CD14-positive monocyte (primary cell): ENCODE measurements at regions not wholly inside any gene's neighbourhood (a gene's known extent, or its start where the extent isn't known, plus 50 kb on each side); places are given as distances from the start of the nearest gene placed in this dataset.

Source experiments
- DNase-seq, 3 donors: peaks; one replicate each; pipeline ENCODE4 v3.0.0-alpha.2; 2011 to 2022
- H2AFZ ChIP-seq: 2 replicates; pipeline ENCODE4 v1.6.0; 2012; ENCODE audit warnings: mild to moderate bottlenecking, low read depth, low read length, inconsistent platforms; ENCODE audit not compliant: insufficient read depth, poor library complexity, severe bottlenecking
- H3K27ac ChIP-seq, 2 donors: 1 replicate in 1 of 2; 2 replicates in 1 of 2; pipeline ENCODE4 v1.5.1; 2012 to 2013; ENCODE audit warnings: low read length in 2 of 2, control low read depth in 1 of 2, inconsistent platforms in 1 of 2, low read depth in 1 of 2, mild to moderate bottlenecking in 1 of 2
- H3K27me3 ChIP-seq, 2 donors: one replicate each; pipeline versions ENCODE4 v1.6.0 to v1.6.1; 2011 to 2013; ENCODE audit warnings: low read length in 2 of 2; ENCODE audit not compliant: control insufficient read depth in 2 of 2, insufficient read depth in 2 of 2
- H3K36me3 ChIP-seq, 2 donors: replicated peaks in 1 of 2; 1 replicate in 1 of 2; 2 replicates in 1 of 2; pipeline versions ENCODE4 v1.5.1 to v1.6.1; 2012 to 2013; ENCODE audit warnings: low read length in 2 of 2, control low read depth in 1 of 2, inconsistent platforms in 1 of 2, mild to moderate bottlenecking in 1 of 2; ENCODE audit not compliant: insufficient read depth in 2 of 2, control insufficient read depth in 1 of 2
- H3K4me1 ChIP-seq, 2 donors: 1 replicate in 1 of 2; 2 replicates in 1 of 2; pipeline versions ENCODE4 v1.5.1 to v1.6.1; 2012 to 2013; ENCODE audit warnings: low read length in 2 of 2, control low read depth in 1 of 2, inconsistent platforms in 1 of 2, mild to moderate bottlenecking in 1 of 2, moderate library complexity in 1 of 2; ENCODE audit not compliant: insufficient read depth in 2 of 2, control insufficient read depth in 1 of 2
- H3K4me2 ChIP-seq: replicated peaks from 2 replicates; pipeline ENCODE3; 2012; ENCODE audit warnings: low read length, moderate library complexity, mild to moderate bottlenecking; ENCODE audit not compliant: poor library complexity, severe bottlenecking; ENCODE audit errors: extremely low read depth
- H3K4me3 ChIP-seq, 3 experiments: fragments of 200-600 bp in 1 of 3; sonication (generic) in 1 of 3; replicated peaks in 1 of 3; 1 replicate in 2 of 3; 2 replicates in 1 of 3; pipeline ENCODE4 v1.5.1; 2011 to 2013; ENCODE audit warnings: low read length in 3 of 3, mild to moderate bottlenecking in 3 of 3, control low read depth in 2 of 3, low read depth in 2 of 3, inconsistent platforms in 1 of 3, moderate library complexity in 1 of 3
- H3K79me2 ChIP-seq: 2 replicates; pipeline ENCODE4 v1.6.0; 2012; ENCODE audit warnings: mild to moderate bottlenecking, control low read depth, inconsistent platforms, low read length, moderate library complexity; ENCODE audit not compliant: insufficient read depth
- H3K9ac ChIP-seq: 2 replicates; pipeline ENCODE4 v1.6.0; 2017; ENCODE audit warnings: low read length, mild to moderate bottlenecking; ENCODE audit not compliant: insufficient read depth, poor library complexity, severe bottlenecking
- H3K9me3 ChIP-seq, 2 donors: replicated peaks in 1 of 2; 1 replicate in 1 of 2; 2 replicates in 1 of 2; pipeline versions ENCODE4 v1.5.1 to v1.6.1; 2012 to 2013; ENCODE audit warnings: low read length in 2 of 2, control low read depth in 1 of 2; ENCODE audit not compliant: control insufficient read depth in 1 of 2, insufficient read depth in 1 of 2
- H4K20me1 ChIP-seq: 2 replicates; pipeline ENCODE4 v1.6.0; 2012; ENCODE audit warnings: mild to moderate bottlenecking, low read length, control low read depth, moderate library complexity; ENCODE audit not compliant: insufficient read depth
- H3K27ac Mint-ChIP-seq, 7 donors: one replicate each; pipeline ENCODE4 v1.8.0; 2020; ENCODE audit warnings: mild to moderate bottlenecking in 7 of 7, mixed read lengths in 7 of 7, moderate library complexity in 6 of 7, inconsistent platforms in 2 of 7
- H3K27me3 Mint-ChIP-seq, 3 donors: one replicate each; pipeline ENCODE4 v1.8.0; 2021 to 2022; ENCODE audit warnings: low read depth in 3 of 3, mild to moderate bottlenecking in 3 of 3, mixed read lengths in 3 of 3, moderate library complexity in 3 of 3, inconsistent platforms in 1 of 3
- H3K36me3 Mint-ChIP-seq, 2 donors: one replicate each; pipeline ENCODE4 v1.8.0; 2020; ENCODE audit warnings: mixed read lengths in 2 of 2, inconsistent platforms in 1 of 2, mild to moderate bottlenecking in 1 of 2
- H3K4me1 Mint-ChIP-seq: one replicate; pipeline ENCODE4 v1.8.0; 2020; ENCODE audit warnings: mild to moderate bottlenecking, mixed read lengths
- H3K4me3 Mint-ChIP-seq, 2 donors: one replicate each; pipeline ENCODE4 v1.8.0; 2020; ENCODE audit warnings: mild to moderate bottlenecking in 2 of 2, mixed read lengths in 2 of 2, moderate library complexity in 1 of 2
- H3K9me3 Mint-ChIP-seq, 7 donors: one replicate each; pipeline ENCODE4 v1.8.0; 2020 to 2022; ENCODE audit warnings: mixed read lengths in 7 of 7, mild to moderate bottlenecking in 6 of 7, moderate library complexity in 6 of 7, inconsistent platforms in 2 of 7
- WGBS: methylation state at CpG from one replicate; pipeline ENCODE4 v1.1.5; 2013; ENCODE audit warnings: missing lambda C conversion rate; ENCODE audit not compliant: insufficient coverage; 5-methylcytosine and 5-hydroxymethylcytosine counted together
- intact Hi-C, 2 donors: fragments of 100-400 bp; cut with micrococcal nuclease; formaldehyde crosslinking; loops; one replicate each; pipeline versions ENCODE4 v1.15.0 to v1.15.1; 2023
- TF ChIP-seq, protein P1 (sequence below): fragments of 200-600 bp; IDR thresholded peaks from one replicate; pipeline ENCODE4 v1.8.0; 2022; ENCODE audit warnings: antibody characterized with exemption, mild to moderate bottlenecking

DNA sequence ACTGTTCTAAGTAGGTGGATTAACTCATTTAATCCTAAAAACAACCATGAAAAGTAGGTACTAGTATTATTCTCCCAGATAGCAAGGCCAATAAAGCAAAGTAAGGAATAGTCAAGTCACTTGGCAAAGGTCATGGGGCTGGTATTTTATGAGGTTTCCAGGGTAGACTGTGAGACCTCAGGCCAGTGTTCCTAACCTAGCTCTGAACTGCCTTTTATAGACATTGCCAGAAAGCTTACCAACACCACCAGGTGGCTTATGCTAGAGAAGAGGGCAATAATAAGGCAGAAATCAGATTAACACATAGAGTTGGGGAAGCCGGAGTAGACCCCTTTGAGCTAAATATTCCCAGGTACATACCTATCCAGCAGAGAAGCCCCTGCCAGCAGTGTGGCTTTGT, 490.9 kb upstream of the TENM4 start:
- no CpG with 5 or more reads among the region's 1 CpG for WGBS

DNA sequence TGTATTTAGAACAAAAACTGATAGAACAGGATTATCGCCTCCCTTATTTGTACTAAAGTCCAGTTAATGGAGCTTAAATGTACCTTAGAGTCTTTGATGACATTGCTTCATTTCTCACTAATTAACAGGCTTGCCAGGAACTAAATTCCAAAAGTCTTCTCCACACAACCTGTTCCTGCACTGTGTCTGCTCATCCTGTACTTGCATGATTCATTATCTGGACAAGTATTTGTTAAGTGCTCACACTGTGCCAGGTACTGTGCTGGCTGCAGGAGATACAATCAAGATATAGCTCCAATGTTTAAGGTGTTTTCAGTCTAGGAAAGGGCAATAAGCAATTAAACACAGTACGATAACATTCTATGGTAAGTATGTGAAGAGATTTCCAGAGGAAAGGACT, 485.9 kb upstream of the TENM4 start:
- H3K27ac Mint-ChIP-seq: no peak overlapping the region

More for the DNA sequence above, 490.9 kb upstream of the TENM4 start:
- H3K4me2 ChIP-seq: no peak overlapping the region
- Mint-ChIP-seq H3K4me3 (no peak overlapping the region), H3K36me3 (no peaks in the 10 kb centered on the region), H3K4me1 (no peaks in the 10 kb centered on the region), H3K9me3 (peaks cover 0 to 9% (median 0%) of the 10 kb centered on the region in 7 donors), H3K27me3 (no peaks in the 10 kb centered on the region), H3K27ac (no peak overlapping the region)
- H3K4me3 ChIP-seq: no peak overlapping the region
- intact Hi-C loops: no loop called here
- no peaks in the 10 kb centered on the region for H3K9me3 ChIP-seq
- H4K20me1 ChIP-seq: no peaks in the 10 kb centered on the region
- no peak for DNase-seq
- TF ChIP-seq, protein P1, sequence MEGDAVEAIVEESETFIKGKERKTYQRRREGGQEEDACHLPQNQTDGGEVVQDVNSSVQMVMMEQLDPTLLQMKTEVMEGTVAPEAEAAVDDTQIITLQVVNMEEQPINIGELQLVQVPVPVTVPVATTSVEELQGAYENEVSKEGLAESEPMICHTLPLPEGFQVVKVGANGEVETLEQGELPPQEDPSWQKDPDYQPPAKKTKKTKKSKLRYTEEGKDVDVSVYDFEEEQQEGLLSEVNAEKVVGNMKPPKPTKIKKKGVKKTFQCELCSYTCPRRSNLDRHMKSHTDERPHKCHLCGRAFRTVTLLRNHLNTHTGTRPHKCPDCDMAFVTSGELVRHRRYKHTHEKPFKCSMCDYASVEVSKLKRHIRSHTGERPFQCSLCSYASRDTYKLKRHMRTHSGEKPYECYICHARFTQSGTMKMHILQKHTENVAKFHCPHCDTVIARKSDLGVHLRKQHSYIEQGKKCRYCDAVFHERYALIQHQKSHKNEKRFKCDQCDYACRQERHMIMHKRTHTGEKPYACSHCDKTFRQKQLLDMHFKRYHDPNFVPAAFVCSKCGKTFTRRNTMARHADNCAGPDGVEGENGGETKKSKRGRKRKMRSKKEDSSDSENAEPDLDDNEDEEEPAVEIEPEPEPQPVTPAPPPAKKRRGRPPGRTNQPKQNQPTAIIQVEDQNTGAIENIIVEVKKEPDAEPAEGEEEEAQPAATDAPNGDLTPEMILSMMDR: no peak
- no peaks in the 10 kb centered on the region for H3K79me2 ChIP-seq
- no peak overlapping the region for H3K9ac ChIP-seq
- H3K27me3 ChIP-seq: no peaks in the 10 kb centered on the region
- no peaks in the 10 kb centered on the region for H3K36me3 ChIP-seq
- H2AFZ ChIP-seq: no peak overlapping the region
- no peaks in the 10 kb centered on the region for H3K4me1 ChIP-seq
- H3K27ac ChIP-seq: no peak overlapping the region

More for the DNA sequence above, 485.9 kb upstream of the TENM4 start:
- no peak overlapping the region for H3K9ac ChIP-seq
- peaks cover 0 to 9% (median 0%) of the 10 kb centered on the region in 7 donors for H3K9me3 Mint-ChIP-seq
- H3K36me3 Mint-ChIP-seq: no peaks in the 10 kb centered on the region
- no peaks in the 10 kb centered on the region for H3K4me1 Mint-ChIP-seq
- H3K27me3 Mint-ChIP-seq: no peaks in the 10 kb centered on the region
- no peak for DNase-seq
- no peaks in the 10 kb centered on the region for H3K36me3 ChIP-seq
- no peak overlapping the region for H3K4me3 ChIP-seq
- H2AFZ ChIP-seq: no peak overlapping the region
- H3K4me2 ChIP-seq: no peak overlapping the region
- WGBS: 100% methylated on average over 1 of the region's 2 CpGs
- peaks cover 0 to 5% of the 10 kb centered on the region in 2 donors for H3K9me3 ChIP-seq
- TF ChIP-seq, protein P1: no peak
- no peaks in the 10 kb centered on the region for H3K4me1 ChIP-seq
- H3K4me3 Mint-ChIP-seq: no peak overlapping the region
- no peak overlapping the region for H3K27ac ChIP-seq
- intact Hi-C loops: no loop called here
- H4K20me1 ChIP-seq: no peaks in the 10 kb centered on the region
- H3K79me2 ChIP-seq: no peaks in the 10 kb centered on the region
- H3K27me3 ChIP-seq: no peaks in the 10 kb centered on the region
